ENCODE measurements at regions not wholly inside any gene's neighbourhood (a gene's known extent, or its start where the extent isn't known, plus 50 kb on each side); places are given as distances from the start of the nearest gene placed in this dataset.

- H3K27ac ChIP-seq, result no peak overlapping the region
- TF ChIP-seq CTCF (IDR thresholded peaks at IDR 0.05) (no peak), POLR2A (IDR thresholded peaks at IDR 0.05) (no peak)
- H3K9me3 ChIP-seq, result no peaks in the 10 kb centered on the region
- intact Hi-C loops (cut with DNase I; ENCODE audit: low total_unique reads), result no loop called here
- H3K4me3 ChIP-seq, result no peak overlapping the region
- no peak for DNase-seq
- H3K36me3 ChIP-seq, result no peaks in the 10 kb centered on the region
- H3K4me1 ChIP-seq, result no peaks in the 10 kb centered on the region
- H3K27me3 ChIP-seq, result no peaks in the 10 kb centered on the region
Observed at GRCh38 chr3:67884345-67884744, 229.9 kb upstream of the SUCLG2 start.

GRCh38 chr3:67883766-67884165 is 229.4 kb upstream of the SUCLG2 start:
- no peaks in the 10 kb centered on the region for H3K27me3 ChIP-seq
- TF ChIP-seq CTCF (IDR thresholded peaks at IDR 0.05), result no peak
- no peak for TF ChIP-seq POLR2A (IDR thresholded peaks at IDR 0.05)
- H3K4me3 ChIP-seq, result no peak overlapping the region
- no peak overlapping the region for H3K27ac ChIP-seq
- H3K9me3 ChIP-seq, result no peaks in the 10 kb centered on the region
- no peaks in the 10 kb centered on the region for H3K36me3 ChIP-seq
- DNase-seq, result no peak
- H3K4me1 ChIP-seq, result no peaks in the 10 kb centered on the region
- intact Hi-C loops (cut with DNase I; ENCODE audit: low total_unique reads), result no loop called here

- Histone ChIP-seq H3K9me3 (no peaks in the 10 kb centered on the region), H3K27me3 (no peaks in the 10 kb centered on the region), H3K36me3 (no peaks in the 10 kb centered on the region), H3K4me1 (no peaks in the 10 kb centered on the region), H3K4me3 (no peak overlapping the region), H3K27ac (no peak overlapping the region)
- TF ChIP-seq CTCF (IDR thresholded peaks at IDR 0.05), result no peak
- TF ChIP-seq POLR2A (IDR thresholded peaks at IDR 0.05), result no peak
- no peak for DNase-seq
- intact Hi-C loops (cut with DNase I; ENCODE audit: low total_unique reads), result no loop called here
Observed at GRCh38 chr3:67882981-67883380, 228.6 kb upstream of the SUCLG2 start.

GRCh38 chr3:67876261-67876660 is 221.8 kb upstream of the SUCLG2 start:
- DNase-seq, result no peak
- TF ChIP-seq CTCF (IDR thresholded peaks at IDR 0.05) (no peak), POLR2A (IDR thresholded peaks at IDR 0.05) (no peak)
- Histone ChIP-seq H3K36me3 (no peaks in the 10 kb centered on the region), H3K4me1 (no peaks in the 10 kb centered on the region), H3K9me3 (no peaks in the 10 kb centered on the region), H3K27ac (no peak overlapping the region), H3K4me3 (no peak overlapping the region), H3K27me3 (no peaks in the 10 kb centered on the region)
- intact Hi-C loops (cut with DNase I; ENCODE audit: low total_unique reads), result no loop called here

GRCh38 chr3:67875858-67876257 is 221.4 kb upstream of the SUCLG2 start:
- Histone ChIP-seq H3K4me3 (no peak overlapping the region), H3K9me3 (no peaks in the 10 kb centered on the region), H3K27me3 (no peaks in the 10 kb centered on the region), H3K36me3 (no peaks in the 10 kb centered on the region), H3K27ac (no peak overlapping the region), H3K4me1 (no peaks in the 10 kb centered on the region)
- TF ChIP-seq POLR2A (IDR thresholded peaks at IDR 0.05) (no peak), CTCF (IDR thresholded peaks at IDR 0.05) (no peak)
- DNase-seq, result no peak
- intact Hi-C loops (cut with DNase I; ENCODE audit: low total_unique reads), result no loop called here
